GM12865 (cell line): ENCODE measurements at regions not wholly inside any gene's neighbourhood (a gene's known extent, or its start where the extent isn't known, plus 50 kb on each side); places are given as distances from the start of the nearest gene placed in this dataset.

Source experiments
- DNase-seq: peaks from one replicate; pipeline ENCODE4 v3.0.0; 2010; ENCODE audit warnings: low read depth
- H3K4me3 ChIP-seq: 2 replicates; pipeline ENCODE4 v1.5.1; 2011; ENCODE audit warnings: mild to moderate bottlenecking, low read depth, low read length, control low read depth
- CTCF ChIP-seq: IDR thresholded peaks from 2 replicates; pipeline ENCODE4 v1.5.1; 2011; ENCODE audit warnings: low read length, control low read depth, low read depth, inconsistent platforms; ENCODE audit not compliant: insufficient read depth; ENCODE audit errors: missing control alignments

GRCh38 chr15:91498749-91499062 lies 354.8 kb upstream of the SLCO3A1 start:
- H3K4me3 ChIP-seq, result no peak overlapping the region
- TF ChIP-seq CTCF, result no peak
- no peak for DNase-seq

GRCh38 chr15:91499774-91500383 lies 353.6 kb upstream of the SLCO3A1 start:
- no peak overlapping the region for H3K4me3 ChIP-seq
- no peak for DNase-seq
- TF ChIP-seq CTCF, result no peak

- no peak for DNase-seq
- TF ChIP-seq CTCF, result no peak
- H3K4me3 ChIP-seq, result no peak overlapping the region
These were observed 344.9 kb upstream of the SLCO3A1 start for GRCh38 chr15:91508633-91509032.

- no peak for DNase-seq
- no peak overlapping the region for H3K4me3 ChIP-seq
- TF ChIP-seq CTCF, result no peak
These were observed 339.4 kb upstream of the SLCO3A1 start for GRCh38 chr15:91514147-91514546.

GRCh38 chr15:91515188-91515754 lies 338.2 kb upstream of the SLCO3A1 start:
- TF ChIP-seq CTCF, result no peak
- DNase-seq, result no peak
- no peak overlapping the region for H3K4me3 ChIP-seq

- no peak for DNase-seq
- TF ChIP-seq CTCF, result no peak
These were observed 336.6 kb upstream of the SLCO3A1 start for GRCh38 chr15:91516866-91517265.

More at GRCh38 chr15:91516866-91517265, 336.6 kb upstream of the SLCO3A1 start:
- H3K4me3 ChIP-seq, result no peak overlapping the region
